NCI-H748 (cell line): ENCODE measurements at regions not wholly inside any gene's neighbourhood (a gene's known extent, or its start where the extent isn't known, plus 50 kb on each side); places are given as distances from the start of the nearest gene placed in this dataset.

Experiments used
- DNase-seq: peaks from one replicate; lab custom pipeline; 2025; ENCODE audit not compliant: unreplicated experiment; lab: John Stamatoyannopoulos, UW

DNA sequence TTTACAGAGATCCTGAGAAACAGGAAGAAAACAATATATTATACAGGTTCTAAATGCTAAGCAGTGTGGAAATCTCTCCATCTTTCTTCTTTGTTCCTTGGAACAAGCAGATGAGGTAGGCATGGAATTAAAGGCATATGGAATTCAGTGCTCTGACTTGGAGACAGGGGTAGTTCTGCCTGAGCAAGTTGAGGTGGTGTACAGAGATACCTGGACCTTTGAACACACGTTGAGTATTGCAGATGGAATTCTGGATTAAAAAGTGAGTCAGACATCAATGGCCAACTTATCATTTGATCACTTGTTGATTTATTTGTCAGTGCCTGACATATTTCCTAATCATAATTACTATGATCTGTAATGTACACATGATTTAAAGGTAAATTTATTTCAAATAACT, 293.9 kb upstream of the IRX4 start:
- DNase-seq, result no peak

DNA sequence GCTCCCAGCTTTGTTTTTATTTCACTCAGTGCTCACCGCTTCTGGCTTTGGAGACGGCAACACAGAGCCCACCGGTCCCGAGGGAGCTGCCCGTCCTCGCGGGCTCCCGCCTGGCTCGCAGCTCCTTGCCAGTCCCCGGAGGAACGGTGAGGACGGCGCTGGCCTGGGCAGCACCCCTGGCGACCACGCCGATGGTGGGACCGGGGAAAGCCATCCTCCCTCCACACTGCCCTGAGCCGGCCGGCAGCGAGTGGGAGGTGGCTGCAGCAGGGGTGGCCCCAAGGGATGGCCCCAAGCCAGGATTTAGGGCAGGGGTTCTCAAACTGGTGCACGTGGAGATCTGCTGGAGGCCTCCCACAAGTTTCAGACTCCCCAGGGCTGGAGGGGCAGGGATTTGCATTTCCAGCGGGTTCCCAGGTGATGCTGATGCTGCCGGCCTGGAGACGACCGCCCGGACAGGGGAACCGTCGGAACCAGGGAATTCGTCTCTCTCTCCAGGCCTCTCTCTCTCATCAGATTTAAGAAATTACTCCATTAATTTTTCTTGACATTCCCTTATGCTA, 293.2 kb upstream of the IRX4 start:
- no peak for DNase-seq

DNA sequence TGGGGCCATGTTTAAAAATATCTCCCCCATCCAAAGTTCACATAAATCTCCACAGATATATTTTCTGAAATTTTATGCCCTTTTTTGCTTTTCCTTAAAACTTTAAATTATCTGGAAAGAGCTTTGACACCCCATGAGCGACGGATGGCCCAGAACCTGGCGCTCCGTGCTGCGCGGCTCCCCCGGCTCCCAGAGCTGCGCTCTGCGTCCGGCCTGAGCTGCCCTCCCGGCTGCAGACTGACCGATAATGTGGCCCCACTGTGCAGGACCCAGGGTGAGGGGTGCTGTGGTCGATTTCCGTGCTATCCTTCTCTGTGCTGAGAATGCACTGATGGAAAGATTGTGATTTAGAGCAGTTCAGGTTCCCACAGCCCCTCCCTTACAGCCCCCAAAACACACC, 292.3 kb upstream of the IRX4 start:
- DNase-seq, result no peak

DNA sequence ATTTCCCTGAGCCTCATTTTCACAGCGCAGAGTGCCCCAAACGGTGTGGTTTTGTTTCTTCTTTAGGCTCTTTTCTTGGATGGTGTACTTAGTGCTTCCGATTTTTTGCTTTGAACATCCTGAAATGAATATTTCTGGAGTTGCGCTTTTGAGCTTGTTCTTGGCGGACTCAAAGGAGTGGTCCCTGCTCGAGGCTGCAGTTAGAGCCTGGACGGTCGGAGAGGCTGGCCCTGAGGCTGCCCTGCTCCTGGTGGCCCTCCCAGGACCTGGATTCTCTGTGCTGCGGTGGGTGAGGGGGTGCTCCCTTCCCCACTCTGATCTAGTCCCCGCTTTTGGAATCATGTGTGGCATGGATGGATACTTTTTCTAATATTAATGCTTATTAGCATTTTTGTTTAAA, 291.8 kb upstream of the IRX4 start:
- DNase-seq, result no peak

DNA sequence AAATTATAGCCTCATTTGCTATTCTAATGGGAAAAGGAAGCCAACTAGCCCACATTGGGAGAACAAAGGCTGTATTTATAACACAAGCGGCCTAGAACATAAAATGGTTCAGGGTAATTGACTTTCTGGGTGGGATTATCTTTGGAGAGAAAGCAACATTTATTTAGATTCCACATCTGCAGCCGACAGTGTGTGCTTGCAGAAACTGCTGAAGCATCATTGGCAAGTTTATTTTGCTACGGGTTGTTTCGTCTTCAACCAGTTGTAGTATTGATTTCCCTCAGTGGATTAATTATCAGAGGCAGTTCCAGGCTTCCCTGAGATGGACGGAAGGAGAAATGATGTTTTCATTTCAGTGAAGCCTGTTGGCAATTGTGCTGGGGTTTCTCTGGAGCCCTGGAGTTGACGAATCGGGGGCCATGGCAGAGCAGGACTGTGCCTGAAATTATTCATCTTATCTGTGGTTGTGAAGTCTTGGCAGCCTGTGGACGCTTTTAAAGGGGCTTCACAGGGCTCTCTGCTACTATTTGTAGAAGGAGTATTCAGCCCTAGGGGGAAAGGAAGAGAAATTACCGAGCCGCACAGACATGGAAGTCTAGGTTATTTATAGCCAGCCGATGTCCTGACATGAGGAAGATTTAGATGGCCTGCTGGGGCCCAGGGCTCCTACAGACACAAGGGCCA, 290.6 kb upstream of the IRX4 start:
- DNase-seq, result peak; percentile 98

DNA sequence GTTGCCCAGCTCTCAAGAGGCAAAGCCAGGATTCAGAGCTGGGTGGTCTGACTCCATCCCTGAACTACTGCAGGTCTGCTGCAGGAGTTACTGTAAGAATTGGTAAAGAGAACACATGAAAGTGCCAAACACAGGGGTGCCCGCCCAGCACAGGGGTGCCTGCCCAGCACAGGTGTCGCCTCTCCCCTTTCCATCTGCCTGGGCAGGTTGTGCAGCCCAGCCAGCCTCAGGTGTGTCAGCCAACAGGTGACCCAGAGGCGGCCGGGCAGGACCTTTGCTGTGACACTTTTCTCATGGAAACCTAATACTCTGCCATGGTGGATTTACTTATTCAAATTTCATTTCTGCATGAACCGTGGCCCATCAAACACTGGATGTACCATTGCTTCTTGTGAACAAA, 289.7 kb upstream of the IRX4 start:
- peak; percentile 75 for DNase-seq

DNA sequence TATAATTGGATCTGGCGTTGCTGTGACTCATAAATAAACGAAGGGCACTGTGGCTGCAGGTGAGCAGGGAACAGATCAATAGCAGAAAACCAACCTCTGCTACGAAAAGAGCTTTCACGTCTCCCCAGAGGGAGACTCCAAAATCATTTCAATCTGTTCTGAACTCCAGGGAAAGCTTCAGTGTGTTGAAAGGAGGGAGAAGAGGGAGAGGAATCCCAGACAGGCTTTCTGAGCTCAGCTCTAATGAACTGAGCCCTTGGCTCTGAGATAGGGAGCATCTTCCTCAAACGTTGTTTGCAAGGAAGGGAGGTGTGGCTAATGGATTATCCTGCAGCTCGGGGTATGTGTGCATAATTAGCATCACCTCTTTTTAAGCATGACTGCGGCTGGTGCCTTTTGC, 288.0 kb upstream of the IRX4 start:
- peak; percentile 78 for DNase-seq

DNA sequence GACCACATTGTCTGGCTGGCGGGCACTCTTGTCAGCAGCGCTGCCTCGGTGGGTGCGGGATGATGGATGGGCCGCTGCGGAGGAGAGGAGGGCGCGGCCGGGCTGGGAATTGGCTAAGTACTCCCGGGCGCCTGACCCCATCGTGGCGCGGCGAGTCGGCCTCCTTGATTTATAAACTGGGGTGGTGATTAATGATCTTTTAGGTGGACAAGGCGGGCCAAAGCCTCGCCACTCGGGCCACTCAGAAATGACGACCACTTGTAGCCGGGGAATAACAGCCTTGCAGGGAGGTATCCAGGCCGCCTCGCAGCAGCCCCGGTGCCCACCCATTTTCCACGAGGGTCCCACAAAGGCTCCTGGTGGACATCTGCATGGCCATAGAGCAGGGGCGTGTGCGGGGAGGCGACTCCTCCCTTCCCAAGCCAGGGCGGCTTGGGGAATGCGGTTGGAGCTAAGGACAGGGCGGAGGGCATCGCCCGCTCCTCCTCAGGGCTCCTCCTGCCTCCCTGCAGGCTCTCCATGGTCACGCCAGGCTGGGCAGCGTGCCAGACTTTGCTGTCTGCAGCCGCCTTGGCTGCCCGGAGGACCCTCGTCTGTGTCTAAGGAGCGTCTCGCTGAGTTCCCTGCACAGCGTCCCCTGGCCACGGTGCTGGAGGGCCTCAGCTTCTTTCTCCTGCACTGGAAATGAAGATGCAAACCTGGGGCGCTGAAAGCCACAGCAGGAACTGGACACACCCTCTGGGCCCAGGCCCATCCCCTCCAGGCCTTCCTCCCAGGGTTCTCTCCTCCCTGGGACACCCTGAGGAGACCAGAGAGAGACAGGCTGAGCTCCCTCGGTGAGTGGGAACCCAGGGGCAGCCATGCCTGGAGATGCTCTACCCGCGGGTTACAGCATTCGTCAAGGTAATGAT, 287.4 kb upstream of the IRX4 start:
- peak; percentile 67 for DNase-seq

DNA sequence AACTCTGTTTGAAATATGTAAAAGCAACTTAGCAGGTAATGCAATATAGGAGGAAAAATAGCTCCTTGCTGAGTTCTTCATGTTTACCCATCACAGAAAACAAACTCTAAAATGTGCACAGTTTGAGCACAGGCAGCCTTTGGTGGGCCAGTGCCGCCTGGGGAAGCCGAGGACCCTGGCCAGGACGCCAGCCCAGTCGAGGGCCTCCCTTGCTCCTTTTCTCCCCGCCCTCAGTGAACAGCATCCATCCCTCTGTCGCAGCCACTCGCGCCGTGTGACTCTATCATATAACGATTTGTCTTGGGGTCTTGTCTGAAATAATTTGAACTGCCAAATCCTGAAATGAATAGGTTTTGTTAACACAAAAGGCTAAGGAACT, 286.7 kb upstream of the IRX4 start:
- DNase-seq, result no peak

DNA sequence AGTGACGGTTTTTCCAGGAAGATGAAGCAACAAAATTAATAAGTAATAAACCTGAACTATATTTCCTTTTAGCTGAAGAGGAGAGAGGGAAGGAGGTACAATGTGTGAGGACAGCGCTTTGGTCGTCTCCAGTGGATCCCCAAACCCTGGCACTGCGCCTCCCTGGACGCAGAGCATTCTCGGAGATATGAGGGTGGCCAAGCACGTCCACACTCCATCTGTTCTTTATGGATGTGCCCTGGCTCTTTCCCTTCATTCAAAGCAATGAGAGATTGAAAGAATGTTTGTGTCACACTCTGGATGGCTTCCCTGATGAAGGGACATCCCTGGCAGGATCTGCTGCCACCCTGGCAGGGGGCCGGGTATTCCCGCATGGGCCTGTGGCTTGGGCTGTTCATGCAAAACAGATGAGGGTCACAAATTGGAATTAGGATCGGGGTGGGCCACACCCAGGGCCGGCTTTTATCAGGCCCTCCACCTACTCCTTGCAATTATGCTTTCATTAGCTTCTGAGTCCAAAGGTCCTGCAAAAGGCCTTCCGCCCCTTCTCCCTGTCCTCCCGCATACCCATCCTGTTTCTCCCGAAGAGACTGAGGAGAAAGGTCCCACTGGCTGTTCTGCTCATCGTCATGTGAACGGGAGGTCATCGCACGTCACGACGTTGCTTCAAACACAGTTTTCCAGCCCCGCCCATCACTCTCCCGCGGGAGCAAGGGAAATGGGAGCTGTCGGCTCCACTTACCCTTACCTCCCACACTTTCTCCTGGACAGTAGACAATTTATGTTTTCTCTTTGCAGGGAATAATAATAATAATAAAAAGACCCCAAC, 286.1 kb upstream of the IRX4 start:
- DNase-seq, result peak; percentile 58

DNA sequence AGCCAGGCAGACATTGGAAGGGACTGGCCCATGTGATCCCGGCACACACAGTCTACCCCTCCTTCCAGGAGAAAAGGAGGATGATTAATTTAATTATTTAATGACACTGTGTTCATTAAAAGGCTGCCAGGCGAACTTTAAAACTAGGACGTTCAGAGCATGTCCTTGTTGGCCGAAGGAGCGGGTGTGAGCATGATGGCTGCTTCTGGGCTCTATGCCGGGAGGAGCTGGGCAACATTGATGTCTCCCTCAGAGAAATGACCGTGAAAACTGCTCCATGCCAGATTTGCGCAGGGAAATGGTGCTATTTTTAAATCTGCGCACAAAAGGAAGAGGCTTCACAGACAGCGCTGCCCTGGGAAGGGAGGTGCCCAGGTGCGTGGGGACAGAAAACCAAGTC, 284.9 kb upstream of the IRX4 start:
- no peak for DNase-seq

DNA sequence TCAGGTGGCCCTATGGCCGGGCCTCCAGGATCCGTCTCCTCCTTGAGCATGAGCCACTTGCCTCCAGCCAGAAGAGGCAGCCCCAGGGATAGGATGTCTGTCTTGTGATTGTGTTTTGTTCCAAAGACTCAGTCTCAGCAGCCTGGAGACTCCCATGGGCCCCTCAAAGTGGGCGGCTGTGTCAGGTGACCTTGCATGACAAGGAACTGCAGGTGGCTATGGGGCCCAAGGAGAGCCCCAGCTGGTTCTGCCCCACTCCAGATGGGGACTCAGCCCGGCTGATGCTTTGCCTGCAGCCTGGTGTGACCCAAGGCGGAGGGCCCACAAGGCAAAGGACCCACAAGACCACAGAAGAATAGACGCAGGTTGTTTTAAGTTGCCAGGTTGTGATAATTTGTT, 284.3 kb upstream of the IRX4 start:
- no peak for DNase-seq

DNA sequence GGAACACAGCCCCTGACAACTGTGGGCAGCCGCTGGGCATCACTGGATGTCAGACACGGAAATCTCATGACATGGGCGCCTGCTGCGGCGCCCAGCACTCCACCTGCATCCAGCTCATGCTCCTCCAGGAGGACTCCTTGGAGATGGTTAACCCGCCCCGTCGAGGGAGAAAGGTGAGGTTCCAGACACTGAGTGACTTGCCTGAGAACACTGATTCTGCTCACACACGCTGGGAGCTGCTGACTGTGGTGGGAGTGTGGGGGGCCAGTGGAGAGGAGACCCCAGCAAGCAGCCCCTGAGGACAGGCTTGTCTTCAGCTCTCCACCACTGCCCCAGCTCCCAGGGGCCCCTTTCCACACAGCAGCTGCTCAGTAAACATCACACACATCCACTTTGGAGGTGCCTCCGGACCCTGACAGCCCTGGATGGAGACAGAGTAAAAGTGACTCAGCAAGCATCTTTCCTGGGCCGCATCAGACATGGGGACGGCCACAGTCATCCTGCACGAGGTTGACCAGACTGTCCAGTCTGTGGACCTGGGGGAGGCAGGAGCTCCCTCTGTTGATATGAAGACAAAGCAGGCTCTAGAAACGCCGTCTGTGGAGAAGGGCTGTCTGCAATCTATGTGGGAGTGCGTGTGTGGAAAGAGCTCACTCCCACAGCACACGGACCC, 283.7 kb upstream of the IRX4 start:
- DNase-seq, result no peak

DNA sequence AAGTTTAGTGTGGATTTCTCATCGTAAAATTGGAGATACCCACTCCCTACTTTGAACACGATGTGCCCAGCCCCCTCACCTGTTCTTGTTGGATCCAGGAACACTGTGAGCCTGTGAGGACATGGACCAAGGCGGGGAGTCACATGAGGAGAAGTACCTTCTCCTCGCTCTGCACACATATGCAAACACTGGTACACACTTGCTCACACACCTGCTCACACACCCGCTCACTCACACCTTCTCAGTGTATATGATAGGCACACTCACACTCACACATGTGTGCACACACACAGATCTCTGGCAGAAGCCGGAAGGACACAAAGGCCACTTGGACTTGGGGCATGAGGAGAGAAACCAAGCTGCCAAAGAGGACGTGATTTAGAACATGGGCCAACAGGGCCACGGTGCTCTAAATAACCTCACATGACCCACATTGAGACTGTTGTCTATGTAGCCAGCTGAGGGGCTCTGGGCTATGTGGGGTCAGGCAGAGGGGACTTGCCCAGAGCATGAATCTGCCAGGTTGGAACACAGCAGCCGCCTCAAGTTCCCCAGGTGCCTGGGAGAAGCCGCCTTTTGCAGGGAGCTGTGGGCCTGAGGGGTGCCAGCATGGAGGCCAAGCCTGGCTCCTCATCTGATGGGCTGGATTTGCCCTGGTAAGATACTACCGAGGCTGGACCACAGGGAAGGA, 283.0 kb upstream of the IRX4 start:
- no peak for DNase-seq

DNA sequence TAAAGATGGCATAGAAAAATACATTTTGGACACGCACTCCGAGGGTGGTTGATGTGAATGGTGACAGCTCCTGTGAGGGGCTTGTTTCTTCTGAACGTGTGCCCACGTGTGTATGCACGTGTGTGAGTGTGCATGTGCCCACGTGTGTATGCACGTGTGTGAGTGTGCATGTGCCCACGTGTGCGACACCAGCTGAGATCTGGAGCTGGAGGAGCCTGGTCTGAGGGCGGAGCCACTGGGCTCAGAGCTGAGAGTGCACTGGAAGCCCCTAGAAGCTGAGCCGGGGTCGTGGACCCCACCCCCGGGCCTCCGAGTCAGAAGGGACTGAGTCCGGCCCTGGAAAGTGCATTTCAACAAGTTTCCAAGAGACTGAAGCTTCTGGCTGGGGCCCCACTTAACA, 282.5 kb upstream of the IRX4 start:
- no peak for DNase-seq

DNA sequence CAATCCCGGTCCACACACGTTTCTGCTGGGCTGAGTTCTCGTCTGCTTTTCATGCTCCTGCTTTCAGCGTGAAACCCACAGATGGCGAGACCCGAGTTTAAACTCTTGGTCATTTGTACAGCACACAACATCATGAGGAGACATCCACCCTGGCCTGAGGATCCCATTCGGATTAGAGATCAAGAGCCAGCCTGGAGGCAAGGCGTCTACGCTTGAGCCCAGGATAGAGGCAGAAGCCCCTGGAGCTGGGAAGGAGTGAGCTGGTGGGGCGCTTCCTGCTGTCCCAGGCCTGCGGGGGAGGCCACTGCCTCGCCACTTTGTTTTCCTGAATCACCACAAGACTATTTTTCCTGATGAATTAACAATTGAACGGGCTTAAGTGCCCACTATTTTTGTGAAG, 281.9 kb upstream of the IRX4 start:
- DNase-seq, result no peak

DNA sequence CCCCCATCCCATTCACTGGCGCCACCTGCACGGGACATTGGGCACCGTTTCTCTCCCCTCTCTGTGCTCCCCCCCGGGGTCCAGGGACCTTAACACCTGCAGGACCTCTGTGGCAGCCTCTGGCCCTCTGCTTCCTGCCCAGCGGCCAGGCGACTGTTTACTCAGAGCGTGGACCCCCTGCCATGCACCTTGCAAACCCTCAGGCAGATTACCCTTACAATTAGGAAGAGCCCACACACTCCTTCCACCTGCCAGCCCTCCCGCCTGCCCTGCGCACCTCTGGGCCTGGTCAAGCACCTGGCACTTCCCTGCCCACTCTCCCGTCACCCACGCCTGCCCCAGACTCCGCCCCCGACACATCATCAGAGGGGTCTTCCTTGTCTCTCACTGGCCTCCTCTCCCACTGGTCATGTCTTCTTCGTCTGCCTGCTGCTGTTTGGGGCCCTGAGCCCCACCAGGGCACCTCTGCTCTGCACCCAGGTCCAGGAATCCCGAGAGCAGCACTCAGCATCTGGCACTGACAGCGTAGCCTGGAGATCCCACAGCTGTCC, 281.3 kb upstream of the IRX4 start:
- DNase-seq, result peak; percentile 78

DNA sequence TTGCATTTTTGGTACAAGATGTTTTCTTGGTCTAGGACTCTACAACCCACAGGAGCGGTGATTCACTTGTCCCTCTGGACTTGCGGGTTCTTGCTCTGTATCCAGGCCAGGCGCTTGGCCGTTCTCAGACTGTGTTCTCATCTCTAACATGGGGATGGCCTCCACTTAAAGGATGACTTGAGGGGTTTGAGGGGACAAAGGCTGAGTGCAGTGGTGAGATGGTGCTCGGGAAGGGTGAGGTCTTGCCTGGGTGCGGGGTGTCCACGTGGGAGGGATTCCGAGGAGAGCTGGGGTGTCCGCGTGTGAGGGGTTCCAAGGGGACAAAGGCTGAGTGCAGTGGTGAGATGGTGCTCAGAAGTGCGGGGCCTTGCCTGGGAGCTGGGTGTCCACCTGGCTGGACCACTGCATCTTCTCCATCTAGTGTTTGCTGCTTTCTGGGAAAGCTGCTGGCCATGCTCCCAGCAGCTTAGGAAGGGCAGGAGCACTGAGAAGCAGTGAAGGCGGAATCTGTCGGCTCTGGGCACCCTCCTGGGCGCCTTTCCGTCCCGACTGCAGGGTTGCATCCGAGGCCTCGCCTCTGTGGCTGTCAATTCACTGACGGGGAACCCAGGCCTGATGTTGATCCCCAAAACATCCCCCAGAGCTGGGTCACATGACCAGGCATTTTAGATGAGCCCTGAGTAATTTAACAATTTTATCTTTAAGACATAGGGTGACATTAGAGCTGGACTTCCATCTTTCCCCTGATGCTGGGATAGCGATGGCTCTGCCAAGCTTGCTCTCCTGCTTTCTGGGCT, 280.5 kb upstream of the IRX4 start:
- no peak for DNase-seq

DNA sequence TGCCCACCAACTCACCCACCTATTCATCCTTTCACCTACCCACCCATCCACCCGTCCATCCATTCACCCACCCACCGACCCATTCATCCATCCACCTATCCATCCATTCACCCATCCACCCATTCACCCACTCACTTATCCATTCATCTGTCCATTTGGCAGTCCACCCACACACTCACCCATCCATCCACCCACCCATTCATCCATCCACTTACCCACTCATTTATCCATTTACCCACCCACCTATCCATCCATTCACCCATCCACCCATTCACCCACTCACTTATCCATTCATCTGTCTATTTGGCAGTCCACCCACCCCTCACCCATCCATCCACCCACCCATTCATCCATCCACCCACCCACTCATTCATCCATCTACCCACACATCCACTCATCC, 278.1 kb upstream of the IRX4 start:
- DNase-seq, result no peak
